Uterus (tissue), 2 donors: ENCODE measurements at regions not wholly inside any gene's neighbourhood (a gene's known extent, or its start where the extent isn't known, plus 50 kb on each side); places are given as distances from the start of the nearest gene placed in this dataset.

ENCODE experiments used
- POLR2A ChIP-seq, 2 donors: fragments of 450-650 bp; IDR thresholded peaks; one replicate each; pipeline ENCODE4 v1.6.1; 2016; ENCODE audit warnings: antibody characterized with exemption in 2 of 2, mild to moderate bottlenecking in 1 of 2, moderate library complexity in 1 of 2
- TF ChIP-seq, protein P1 (sequence below), 4 experiments: fragments of 200-600 bp in 2 of 4; fragments of 450-650 bp in 2 of 4; sonication (generic) in 2 of 4; IDR thresholded peaks; one replicate each; pipeline ENCODE4 v1.5.1; 2016 to 2019; ENCODE audit warnings: antibody characterized with exemption in 4 of 4, mild to moderate bottlenecking in 2 of 4, moderate library complexity in 1 of 4

- TF ChIP-seq, protein P1, sequence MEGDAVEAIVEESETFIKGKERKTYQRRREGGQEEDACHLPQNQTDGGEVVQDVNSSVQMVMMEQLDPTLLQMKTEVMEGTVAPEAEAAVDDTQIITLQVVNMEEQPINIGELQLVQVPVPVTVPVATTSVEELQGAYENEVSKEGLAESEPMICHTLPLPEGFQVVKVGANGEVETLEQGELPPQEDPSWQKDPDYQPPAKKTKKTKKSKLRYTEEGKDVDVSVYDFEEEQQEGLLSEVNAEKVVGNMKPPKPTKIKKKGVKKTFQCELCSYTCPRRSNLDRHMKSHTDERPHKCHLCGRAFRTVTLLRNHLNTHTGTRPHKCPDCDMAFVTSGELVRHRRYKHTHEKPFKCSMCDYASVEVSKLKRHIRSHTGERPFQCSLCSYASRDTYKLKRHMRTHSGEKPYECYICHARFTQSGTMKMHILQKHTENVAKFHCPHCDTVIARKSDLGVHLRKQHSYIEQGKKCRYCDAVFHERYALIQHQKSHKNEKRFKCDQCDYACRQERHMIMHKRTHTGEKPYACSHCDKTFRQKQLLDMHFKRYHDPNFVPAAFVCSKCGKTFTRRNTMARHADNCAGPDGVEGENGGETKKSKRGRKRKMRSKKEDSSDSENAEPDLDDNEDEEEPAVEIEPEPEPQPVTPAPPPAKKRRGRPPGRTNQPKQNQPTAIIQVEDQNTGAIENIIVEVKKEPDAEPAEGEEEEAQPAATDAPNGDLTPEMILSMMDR (IDR thresholded peaks at IDR 0.05): no peak
- no peak for TF ChIP-seq POLR2A (IDR thresholded peaks at IDR 0.05)
Measured at GRCh38 chr3:80733522-80734176, 965.9 kb upstream of the ROBO1 start.
